ENCODE measurements at regions not wholly inside any gene's neighbourhood (a gene's known extent, or its start where the extent isn't known, plus 50 kb on each side); places are given as distances from the start of the nearest gene placed in this dataset.

DNA sequence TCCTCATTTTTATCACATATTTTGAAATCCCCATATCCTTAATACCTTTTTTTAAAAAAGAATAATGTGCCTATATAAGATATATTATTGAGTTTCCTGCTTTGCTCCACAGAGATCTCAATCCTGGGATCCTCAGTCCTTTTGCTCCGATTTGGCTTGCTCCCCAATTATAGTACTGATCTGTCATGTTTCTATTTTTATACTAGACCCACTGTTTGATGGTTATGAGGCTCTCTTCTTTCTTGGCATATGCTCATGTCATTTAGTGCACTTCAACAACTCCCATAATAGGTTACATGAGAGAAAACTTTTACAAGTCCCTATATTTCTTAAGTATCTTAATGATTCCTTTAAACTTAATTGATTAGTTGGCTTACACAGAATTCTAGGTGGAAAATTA lies 958.5 kb upstream of the EPHA7 start:
- H3K36me3 ChIP-seq = no peaks in the 10 kb centered on the region
- DNase-seq = no peak
- no peak overlapping the region for H3K9ac ChIP-seq (ENCODE audit: low read depth in 2 of 2, low read length in 2 of 2)
- H3K9me3 ChIP-seq = no peaks in the 10 kb centered on the region
- intact Hi-C loops (cut with DNase I) = no loop called here
- no peak overlapping the region for H3K27ac ChIP-seq
- H3K4me1 ChIP-seq = no peaks in the 10 kb centered on the region
- no peaks in the 10 kb centered on the region for H3K27me3 ChIP-seq
- H3K4me3 ChIP-seq = no peak overlapping the region
- TF ChIP-seq, protein P1, sequence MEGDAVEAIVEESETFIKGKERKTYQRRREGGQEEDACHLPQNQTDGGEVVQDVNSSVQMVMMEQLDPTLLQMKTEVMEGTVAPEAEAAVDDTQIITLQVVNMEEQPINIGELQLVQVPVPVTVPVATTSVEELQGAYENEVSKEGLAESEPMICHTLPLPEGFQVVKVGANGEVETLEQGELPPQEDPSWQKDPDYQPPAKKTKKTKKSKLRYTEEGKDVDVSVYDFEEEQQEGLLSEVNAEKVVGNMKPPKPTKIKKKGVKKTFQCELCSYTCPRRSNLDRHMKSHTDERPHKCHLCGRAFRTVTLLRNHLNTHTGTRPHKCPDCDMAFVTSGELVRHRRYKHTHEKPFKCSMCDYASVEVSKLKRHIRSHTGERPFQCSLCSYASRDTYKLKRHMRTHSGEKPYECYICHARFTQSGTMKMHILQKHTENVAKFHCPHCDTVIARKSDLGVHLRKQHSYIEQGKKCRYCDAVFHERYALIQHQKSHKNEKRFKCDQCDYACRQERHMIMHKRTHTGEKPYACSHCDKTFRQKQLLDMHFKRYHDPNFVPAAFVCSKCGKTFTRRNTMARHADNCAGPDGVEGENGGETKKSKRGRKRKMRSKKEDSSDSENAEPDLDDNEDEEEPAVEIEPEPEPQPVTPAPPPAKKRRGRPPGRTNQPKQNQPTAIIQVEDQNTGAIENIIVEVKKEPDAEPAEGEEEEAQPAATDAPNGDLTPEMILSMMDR (IDR thresholded peaks at IDR 0.05) = no peak

DNA sequence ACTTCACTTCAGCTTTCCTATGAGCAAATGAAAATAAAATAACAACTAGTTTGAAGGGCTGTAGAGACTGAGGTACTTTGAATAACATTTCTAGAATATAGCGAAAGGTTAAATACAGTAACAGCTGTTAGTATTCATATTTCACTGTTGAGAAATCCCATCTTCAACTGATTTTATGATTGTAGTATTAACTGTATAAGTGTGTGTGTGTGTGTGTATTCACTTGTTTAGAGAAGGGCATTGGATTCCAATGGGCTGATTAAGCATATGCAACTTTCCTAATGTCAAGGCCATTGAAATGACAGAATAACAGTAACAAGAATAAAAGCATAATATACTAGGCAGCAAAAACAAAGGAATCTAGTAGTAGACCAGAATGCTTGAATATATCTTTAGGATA lies 957.5 kb upstream of the EPHA7 start:
- TF ChIP-seq, protein P1 (IDR thresholded peaks at IDR 0.05) = no peak
- no peak for DNase-seq
- no peak overlapping the region for H3K9ac ChIP-seq (ENCODE audit: low read depth in 2 of 2, low read length in 2 of 2)
- no peak overlapping the region for H3K4me3 ChIP-seq
- no peak overlapping the region for H3K27ac ChIP-seq
- no peaks in the 10 kb centered on the region for H3K27me3 ChIP-seq
- no peaks in the 10 kb centered on the region for H3K4me1 ChIP-seq
- no peaks in the 10 kb centered on the region for H3K9me3 ChIP-seq
- H3K36me3 ChIP-seq = no peaks in the 10 kb centered on the region
- intact Hi-C loops (cut with DNase I) = no loop called here

DNA sequence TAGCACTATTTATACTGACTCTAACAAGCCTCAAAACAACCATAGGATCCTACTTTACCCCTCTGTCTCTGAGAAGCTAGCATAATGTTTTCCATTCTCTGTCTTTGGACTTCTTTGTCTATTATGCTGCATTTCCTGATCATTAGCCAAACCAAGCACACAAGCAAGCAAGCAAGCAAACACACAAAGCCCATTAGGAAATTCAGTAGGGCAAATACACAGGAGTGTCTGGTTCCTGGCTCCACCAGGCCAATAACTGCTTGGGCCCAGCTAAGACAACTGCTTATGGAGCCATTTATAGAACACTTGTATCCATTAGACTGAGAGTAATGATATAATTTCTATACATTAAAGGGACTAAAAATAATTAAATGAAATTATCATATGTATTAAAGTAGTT lies 952.9 kb upstream of the EPHA7 start:
- DNase-seq = no peak
- intact Hi-C loops (cut with DNase I) = no loop called here

DNA sequence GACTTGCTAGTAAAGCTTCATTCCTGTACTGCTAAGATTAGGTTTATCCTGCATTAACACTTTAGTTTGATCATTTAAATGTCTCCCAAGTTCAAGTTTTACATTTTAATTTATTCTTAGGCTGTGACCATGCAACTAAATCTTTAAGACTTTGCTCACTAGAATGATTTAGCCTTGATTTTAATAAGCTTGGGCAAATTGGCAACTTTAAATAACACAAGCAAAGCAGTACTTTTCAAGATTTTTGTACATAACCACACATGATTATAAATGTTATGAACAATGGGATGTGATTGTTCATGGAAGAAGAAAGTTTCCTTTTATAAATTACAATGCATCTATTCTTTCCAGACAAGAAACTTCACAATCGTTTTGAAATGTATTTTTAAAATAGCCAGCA lies 948.0 kb upstream of the EPHA7 start:
- TF ChIP-seq, protein P1 (IDR thresholded peaks at IDR 0.05) = no peak
- no peak overlapping the region for H3K9ac ChIP-seq (ENCODE audit: low read depth in 2 of 2, low read length in 2 of 2)
- H3K27me3 ChIP-seq = no peaks in the 10 kb centered on the region
- H3K4me1 ChIP-seq = no peaks in the 10 kb centered on the region
- no peaks in the 10 kb centered on the region for H3K9me3 ChIP-seq
- no peak overlapping the region for H3K27ac ChIP-seq
- H3K36me3 ChIP-seq = no peaks in the 10 kb centered on the region
- no peak overlapping the region for H3K4me3 ChIP-seq
- DNase-seq = no peak
- intact Hi-C loops (cut with DNase I) = no loop called here

More for the DNA sequence above, 952.9 kb upstream of the EPHA7 start:
- Histone ChIP-seq H3K27me3 (no peaks in the 10 kb centered on the region), H3K9me3 (no peaks in the 10 kb centered on the region), H3K9ac (ENCODE audit: low read depth in 2 of 2, low read length in 2 of 2) (no peak overlapping the region), H3K4me3 (no peak overlapping the region), H3K36me3 (no peaks in the 10 kb centered on the region), H3K4me1 (no peaks in the 10 kb centered on the region), H3K27ac (no peak overlapping the region)
- TF ChIP-seq, protein P1 (IDR thresholded peaks at IDR 0.05) = no peak

DNA sequence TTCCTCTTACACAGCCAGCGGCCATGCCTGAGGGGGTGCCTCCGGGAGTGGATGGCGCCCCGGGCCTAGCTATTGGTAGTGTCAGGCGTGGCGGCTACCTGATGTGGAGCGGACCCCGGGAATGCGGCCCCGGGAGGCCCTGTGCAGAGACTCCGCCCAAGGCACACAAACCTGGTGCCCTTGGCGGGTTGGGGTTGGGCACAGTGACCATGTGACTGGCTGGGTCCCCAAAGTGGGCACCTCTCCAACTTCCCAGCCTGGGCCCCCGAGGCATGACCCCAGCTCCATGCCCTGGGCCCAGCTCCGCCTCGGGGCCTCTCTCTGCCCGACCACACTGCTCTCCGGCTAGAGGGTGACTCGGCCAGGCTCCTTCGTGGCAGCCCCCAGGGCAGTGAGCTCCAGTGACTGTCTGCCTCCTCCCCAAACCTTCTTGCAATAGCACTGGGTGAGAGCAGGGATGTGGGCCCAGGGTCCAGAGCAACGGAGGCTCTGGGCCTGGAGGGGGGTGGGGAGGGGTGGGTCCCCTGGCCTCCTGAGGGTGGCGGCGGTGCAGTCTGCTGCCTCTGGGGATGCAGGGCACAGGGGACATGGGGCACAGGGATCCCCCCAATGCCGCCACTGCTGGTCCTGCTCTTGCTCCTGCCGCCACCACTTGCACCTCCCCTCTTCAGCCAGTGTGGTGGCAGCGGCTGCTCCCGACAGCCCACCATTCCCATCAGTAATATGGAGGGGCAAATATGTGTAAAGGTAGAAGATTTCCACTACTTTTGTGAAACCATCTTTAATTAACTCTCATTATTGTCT lies 942.9 kb upstream of the EPHA7 start:
- Histone ChIP-seq H3K4me3 (no peak overlapping the region), H3K27ac (no peak overlapping the region), H3K27me3 (no peaks in the 10 kb centered on the region), H3K9me3 (no peaks in the 10 kb centered on the region), H3K9ac (ENCODE audit: low read depth in 2 of 2, low read length in 2 of 2) (no peak overlapping the region), H3K36me3 (no peaks in the 10 kb centered on the region), H3K4me1 (no peaks in the 10 kb centered on the region)
- TF ChIP-seq, protein P1 (IDR thresholded peaks at IDR 0.05) = no peak
- intact Hi-C loops (cut with DNase I) = no loop called here
- no peak for DNase-seq
